ENCODE measurements at regions not wholly inside any gene's neighbourhood (a gene's known extent, or its start where the extent isn't known, plus 50 kb on each side); places are given as distances from the start of the nearest gene placed in this dataset.

DNA sequence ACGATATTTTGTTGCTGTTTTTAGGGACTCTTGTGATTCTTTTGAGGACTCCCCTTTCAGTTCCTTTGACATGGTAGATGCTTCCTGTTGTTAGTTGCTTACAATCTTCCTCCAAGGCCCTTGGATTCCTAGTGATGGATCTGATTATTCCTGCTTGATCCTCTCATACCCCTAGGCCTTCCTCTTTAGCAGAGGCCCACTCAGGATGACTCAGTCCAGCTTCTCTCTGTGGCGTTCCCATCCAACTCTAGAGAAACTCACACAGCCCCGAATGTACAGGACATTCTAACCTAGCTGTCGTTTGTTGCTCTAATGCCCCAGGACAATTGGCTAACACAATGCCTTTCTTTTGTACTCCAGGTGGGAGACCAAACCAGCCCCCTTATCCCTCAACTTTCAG lies 191.4 kb downstream of the POSTN start:
- TF ChIP-seq, protein P1, sequence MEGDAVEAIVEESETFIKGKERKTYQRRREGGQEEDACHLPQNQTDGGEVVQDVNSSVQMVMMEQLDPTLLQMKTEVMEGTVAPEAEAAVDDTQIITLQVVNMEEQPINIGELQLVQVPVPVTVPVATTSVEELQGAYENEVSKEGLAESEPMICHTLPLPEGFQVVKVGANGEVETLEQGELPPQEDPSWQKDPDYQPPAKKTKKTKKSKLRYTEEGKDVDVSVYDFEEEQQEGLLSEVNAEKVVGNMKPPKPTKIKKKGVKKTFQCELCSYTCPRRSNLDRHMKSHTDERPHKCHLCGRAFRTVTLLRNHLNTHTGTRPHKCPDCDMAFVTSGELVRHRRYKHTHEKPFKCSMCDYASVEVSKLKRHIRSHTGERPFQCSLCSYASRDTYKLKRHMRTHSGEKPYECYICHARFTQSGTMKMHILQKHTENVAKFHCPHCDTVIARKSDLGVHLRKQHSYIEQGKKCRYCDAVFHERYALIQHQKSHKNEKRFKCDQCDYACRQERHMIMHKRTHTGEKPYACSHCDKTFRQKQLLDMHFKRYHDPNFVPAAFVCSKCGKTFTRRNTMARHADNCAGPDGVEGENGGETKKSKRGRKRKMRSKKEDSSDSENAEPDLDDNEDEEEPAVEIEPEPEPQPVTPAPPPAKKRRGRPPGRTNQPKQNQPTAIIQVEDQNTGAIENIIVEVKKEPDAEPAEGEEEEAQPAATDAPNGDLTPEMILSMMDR (IDR thresholded peaks at IDR 0.05; ENCODE audit: low read depth, low read length) = no peak
- DNase-seq (ENCODE audit: low read depth, low spot score) = no peak
- in situ Hi-C loops (cut with HindIII; ENCODE audit: low sequenced_read_pairs) = no loop called here
- no peak overlapping the region for H3K4me3 ChIP-seq (ENCODE audit: low read depth, low read length)

DNA sequence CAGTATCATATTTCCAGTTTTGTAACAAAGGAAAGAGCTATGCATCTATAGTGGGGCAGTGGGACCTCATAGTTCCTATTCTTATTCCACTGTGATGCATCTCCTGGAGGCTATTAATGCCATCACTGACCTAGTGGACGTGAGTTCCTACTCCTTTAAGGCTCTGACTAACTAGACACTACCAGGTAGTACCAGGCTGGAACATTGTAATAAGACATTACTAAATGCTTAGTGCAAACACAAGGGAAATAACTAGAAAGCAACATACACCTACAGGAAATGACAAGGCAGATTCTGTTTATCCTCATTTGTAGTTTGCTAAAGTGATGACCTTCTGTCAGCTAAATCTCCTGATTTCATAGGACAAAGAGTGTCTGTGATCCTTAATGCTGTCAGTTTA lies 192.5 kb downstream of the POSTN start:
- no peak for DNase-seq (ENCODE audit: low read depth, low spot score)
- no peak overlapping the region for H3K4me3 ChIP-seq (ENCODE audit: low read depth, low read length)
- TF ChIP-seq, protein P1 (IDR thresholded peaks at IDR 0.05; ENCODE audit: low read depth, low read length) = no peak
- in situ Hi-C loops (cut with HindIII; ENCODE audit: low sequenced_read_pairs) = no loop called here

DNA sequence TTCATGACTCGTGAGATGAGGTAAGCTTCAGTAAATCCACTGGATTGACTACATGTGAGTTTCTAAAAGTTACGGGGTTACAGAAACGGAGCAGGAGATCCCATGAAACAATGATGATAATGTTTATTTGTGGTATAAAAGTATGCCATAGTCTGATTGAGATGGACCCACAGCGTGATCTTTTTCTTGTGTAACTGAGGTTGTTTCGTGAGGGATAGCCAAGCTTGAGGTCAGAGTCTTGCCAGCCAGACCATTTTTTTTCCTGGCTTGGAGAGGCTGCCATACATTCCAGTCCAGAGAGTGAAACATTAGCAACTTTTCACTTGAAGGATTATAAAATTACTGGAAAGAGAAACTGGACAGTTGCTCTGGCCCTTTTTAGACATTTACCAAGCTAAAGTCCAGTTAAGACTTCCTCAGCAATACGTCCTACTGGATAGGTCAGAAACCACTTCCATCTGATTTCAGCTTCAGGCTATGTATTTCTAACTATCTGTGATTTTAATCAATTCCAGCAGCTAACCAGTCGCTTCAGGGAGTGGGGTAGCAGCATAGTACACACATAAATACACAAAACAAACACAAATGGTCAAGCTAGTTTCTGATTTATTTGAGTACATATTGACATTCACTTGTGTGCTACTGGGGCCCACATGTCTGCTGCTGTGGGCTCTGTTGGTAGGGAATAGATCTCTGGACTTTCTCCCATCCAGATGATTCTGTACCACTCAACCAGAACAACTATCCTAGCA lies 194.6 kb downstream of the POSTN start:
- H3K4me3 ChIP-seq (ENCODE audit: low read depth, low read length) = no peak overlapping the region
- in situ Hi-C loops (cut with HindIII; ENCODE audit: low sequenced_read_pairs) = no loop called here
- peak; percentile 92 for DNase-seq (ENCODE audit: low read depth, low spot score)
- TF ChIP-seq, protein P1 (IDR thresholded peaks at IDR 0.05; ENCODE audit: low read depth, low read length) = no peak

DNA sequence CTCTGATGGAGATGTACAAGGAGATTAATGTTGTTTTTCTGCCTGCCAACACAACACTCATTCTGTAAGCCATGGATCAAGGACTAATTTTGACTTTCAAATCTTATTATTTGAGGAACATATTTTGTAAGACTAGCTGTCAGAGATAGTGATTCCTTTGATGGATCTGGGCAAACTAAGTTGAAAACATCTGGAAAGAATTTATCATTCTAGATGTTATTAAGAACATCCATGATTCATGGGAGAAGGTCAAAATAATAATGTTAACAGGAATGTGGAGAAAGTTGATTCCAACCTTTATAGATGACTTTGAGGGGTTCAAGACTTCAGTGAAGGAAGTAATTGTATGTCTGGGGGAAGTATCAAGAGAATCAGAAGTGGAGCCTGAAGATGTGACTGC lies 196.8 kb downstream of the POSTN start:
- no peak for DNase-seq (ENCODE audit: low read depth, low spot score)

DNA sequence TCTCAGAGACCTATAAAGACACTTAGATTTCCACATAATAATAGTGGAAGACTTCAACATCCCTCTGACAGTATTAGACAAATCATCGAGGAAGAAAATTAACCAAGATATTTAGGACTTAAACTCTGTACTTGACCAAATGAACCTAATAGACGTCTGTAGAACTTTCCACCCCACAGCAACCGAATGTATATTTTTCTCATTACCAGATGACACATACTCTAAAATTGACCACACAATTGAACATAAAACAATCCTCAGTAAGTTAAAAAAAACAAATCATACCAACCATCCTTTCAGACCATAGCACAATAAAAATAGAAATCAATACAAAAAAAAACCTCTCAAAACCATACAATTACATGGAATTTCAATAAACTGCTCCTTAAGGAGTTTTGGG lies 201.0 kb downstream of the POSTN start:
- in situ Hi-C loops (cut with HindIII; ENCODE audit: low sequenced_read_pairs) = no loop called here
- no peak overlapping the region for H3K4me3 ChIP-seq (ENCODE audit: low read depth, low read length)
- TF ChIP-seq, protein P1 (IDR thresholded peaks at IDR 0.05; ENCODE audit: low read depth, low read length) = no peak
- no peak for DNase-seq (ENCODE audit: low read depth, low spot score)

More for the DNA sequence above, 196.8 kb downstream of the POSTN start:
- in situ Hi-C loops (cut with HindIII; ENCODE audit: low sequenced_read_pairs) = no loop called here
- TF ChIP-seq, protein P1 (IDR thresholded peaks at IDR 0.05; ENCODE audit: low read depth, low read length) = no peak
- H3K4me3 ChIP-seq (ENCODE audit: low read depth, low read length) = no peak overlapping the region

DNA sequence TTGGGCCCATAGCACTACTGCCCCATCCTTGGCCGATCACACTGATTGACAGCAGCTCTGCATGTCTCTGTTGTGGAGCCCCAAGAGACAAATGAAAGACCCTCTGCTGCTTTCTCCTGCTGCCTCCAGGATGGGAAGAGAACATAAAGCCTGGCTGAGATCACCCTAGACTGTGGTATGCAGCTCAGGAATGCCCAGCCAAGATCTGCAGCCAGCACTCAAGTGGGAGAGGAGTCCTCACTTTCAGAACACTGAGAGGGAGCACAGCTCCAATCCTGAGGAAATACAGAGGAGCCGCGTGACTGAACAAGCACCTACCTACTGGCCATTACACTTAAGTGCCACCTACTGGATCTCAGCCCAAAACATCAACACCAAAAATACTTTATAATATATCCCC lies 203.0 kb downstream of the POSTN start:
- TF ChIP-seq, protein P1 (IDR thresholded peaks at IDR 0.05; ENCODE audit: low read depth, low read length) = no peak
- no peak for DNase-seq (ENCODE audit: low read depth, low spot score)
- no peak overlapping the region for H3K4me3 ChIP-seq (ENCODE audit: low read depth, low read length)
- in situ Hi-C loops (cut with HindIII; ENCODE audit: low sequenced_read_pairs) = no loop called here
